8988T (cell line): ENCODE measurements at regions not wholly inside any gene's neighbourhood (a gene's known extent, or its start where the extent isn't known, plus 50 kb on each side); places are given as distances from the start of the nearest gene placed in this dataset.

ENCODE experiments used
- DNase-seq: peaks from one replicate; pipeline ENCODE4 v3.0.0; 2011

- DNase-seq: no peak
Measured at GRCh38 chr14:100674897-100675619, 51.6 kb upstream of the DLK1 start.

- DNase-seq: no peak
Measured at GRCh38 chr14:100675699-100676684, 50.7 kb upstream of the DLK1 start.
